Fibroblast of skin of left quadriceps (primary cell): ENCODE measurements at regions not wholly inside any gene's neighbourhood (a gene's known extent, or its start where the extent isn't known, plus 50 kb on each side); places are given as distances from the start of the nearest gene placed in this dataset.
"Not testable (repeated sequence)": the region's sequence is repeated elsewhere in the genome, so short reads cannot be mapped to it uniquely, and the experiment has no call there.

Experiments used
- DNase-seq, 2 experiments: peaks; one replicate each; pipeline ENCODE4 v3.0.0-alpha.2; 2013; ENCODE audit warnings: low read depth in 2 of 2

- not testable (repeated sequence) for DNase-seq
Observed at GRCh38 chr15:44817797-44818196, 81.5 kb downstream of the TRIM69 start.

- not testable (repeated sequence) for DNase-seq
Observed at GRCh38 chr15:44819331-44819987, 83.1 kb downstream of the TRIM69 start.

- not testable (repeated sequence) for DNase-seq
Observed at GRCh38 chr15:44820535-44820934, 84.2 kb downstream of the TRIM69 start.

- DNase-seq = not testable (repeated sequence)
Observed at GRCh38 chr15:44820967-44821366, 84.6 kb downstream of the TRIM69 start.

GRCh38 chr15:44824277-44825145 is 88.2 kb downstream of the TRIM69 start:
- not testable (repeated sequence) for DNase-seq

GRCh38 chr15:44826583-44826982 is 90.3 kb downstream of the TRIM69 start:
- DNase-seq = not testable (repeated sequence)

GRCh38 chr15:44828229-44828914 is 92.0 kb downstream of the TRIM69 start:
- not testable (repeated sequence) for DNase-seq

GRCh38 chr15:44829150-44829549 is 92.8 kb downstream of the TRIM69 start:
- DNase-seq = not testable (repeated sequence)

GRCh38 chr15:44830692-44831408 is 94.5 kb downstream of the TRIM69 start:
- not testable (repeated sequence) for DNase-seq

- DNase-seq = not testable (repeated sequence)
Observed at GRCh38 chr15:44831409-44831741, 95.0 kb downstream of the TRIM69 start.

GRCh38 chr15:44832133-44832532 is 95.8 kb downstream of the TRIM69 start:
- not testable (repeated sequence) for DNase-seq

- DNase-seq = not testable (repeated sequence)
Observed at GRCh38 chr15:44833081-44833480, 96.8 kb downstream of the TRIM69 start.

- not testable (repeated sequence) for DNase-seq
Observed at GRCh38 chr15:44833761-44834160, 97.4 kb downstream of the TRIM69 start.

GRCh38 chr15:44835082-44835481 is 98.8 kb downstream of the TRIM69 start:
- not testable (repeated sequence) for DNase-seq

GRCh38 chr15:44836094-44836493 is 99.8 kb downstream of the TRIM69 start:
- no peak for DNase-seq

- not testable (repeated sequence) for DNase-seq
Observed at GRCh38 chr15:44838929-44839328, 102.6 kb downstream of the TRIM69 start.

GRCh38 chr15:44841762-44842161 is 105.4 kb downstream of the TRIM69 start:
- DNase-seq = not testable (repeated sequence)

GRCh38 chr15:44842883-44843282 is 106.6 kb downstream of the TRIM69 start:
- DNase-seq = not testable (repeated sequence)

GRCh38 chr15:44844936-44845335 is 108.6 kb downstream of the TRIM69 start:
- not testable (repeated sequence) for DNase-seq

- DNase-seq = not testable (repeated sequence)
Observed at GRCh38 chr15:44846156-44846555, 109.8 kb downstream of the TRIM69 start.

- DNase-seq = not testable (repeated sequence)
Observed at GRCh38 chr15:44847555-44847954, 108.9 kb upstream of the TERB2 start.

- not testable (repeated sequence) for DNase-seq
Observed at GRCh38 chr15:44848859-44849258, 107.6 kb upstream of the TERB2 start.
